Vagina (tissue), 2 donors: ENCODE measurements at regions not wholly inside any gene's neighbourhood (a gene's known extent, or its start where the extent isn't known, plus 50 kb on each side); places are given as distances from the start of the nearest gene placed in this dataset.

ENCODE experiments used
- CTCF ChIP-seq, 3 experiments: fragments of 450-650 bp in 2 of 3; fragments of 200-600 bp in 1 of 3; sonication (generic) in 1 of 3; IDR thresholded peaks; one replicate each; pipeline ENCODE4 v1.5.1; 2017 to 2019; ENCODE audit warnings: antibody characterized with exemption in 3 of 3, mild to moderate bottlenecking in 2 of 3, moderate library complexity in 2 of 3
- POLR2A ChIP-seq, 2 donors: fragments of 450-650 bp; IDR thresholded peaks; one replicate each; pipeline ENCODE4 v1.6.1; 2017; ENCODE audit warnings: antibody characterized with exemption in 2 of 2, mild to moderate bottlenecking in 2 of 2, moderate library complexity in 2 of 2
- POLR2AphosphoS5 ChIP-seq, 2 donors: sonication (generic); formaldehyde crosslinking; IDR thresholded peaks; one replicate each; pipeline ENCODE4 v1.9.0; 2017; ENCODE audit warnings: antibody characterized with exemption in 2 of 2, mild to moderate bottlenecking in 2 of 2, low read depth in 1 of 2; ENCODE audit not compliant: insufficient read depth in 1 of 2

- TF ChIP-seq POLR2AphosphoS5 (IDR thresholded peaks at IDR 0.05; ENCODE audit: insufficient read depth in 1 of 2, low read depth in 1 of 2), result no peak
- no peak for TF ChIP-seq POLR2A (IDR thresholded peaks at IDR 0.05)
- no peak for TF ChIP-seq CTCF (IDR thresholded peaks at IDR 0.05)
These were observed 110.6 kb downstream of the CD164 start for GRCh38 chr6:109271622-109272021.
